ENCODE measurements at regions not wholly inside any gene's neighbourhood (a gene's known extent, or its start where the extent isn't known, plus 50 kb on each side); places are given as distances from the start of the nearest gene placed in this dataset.

DNA sequence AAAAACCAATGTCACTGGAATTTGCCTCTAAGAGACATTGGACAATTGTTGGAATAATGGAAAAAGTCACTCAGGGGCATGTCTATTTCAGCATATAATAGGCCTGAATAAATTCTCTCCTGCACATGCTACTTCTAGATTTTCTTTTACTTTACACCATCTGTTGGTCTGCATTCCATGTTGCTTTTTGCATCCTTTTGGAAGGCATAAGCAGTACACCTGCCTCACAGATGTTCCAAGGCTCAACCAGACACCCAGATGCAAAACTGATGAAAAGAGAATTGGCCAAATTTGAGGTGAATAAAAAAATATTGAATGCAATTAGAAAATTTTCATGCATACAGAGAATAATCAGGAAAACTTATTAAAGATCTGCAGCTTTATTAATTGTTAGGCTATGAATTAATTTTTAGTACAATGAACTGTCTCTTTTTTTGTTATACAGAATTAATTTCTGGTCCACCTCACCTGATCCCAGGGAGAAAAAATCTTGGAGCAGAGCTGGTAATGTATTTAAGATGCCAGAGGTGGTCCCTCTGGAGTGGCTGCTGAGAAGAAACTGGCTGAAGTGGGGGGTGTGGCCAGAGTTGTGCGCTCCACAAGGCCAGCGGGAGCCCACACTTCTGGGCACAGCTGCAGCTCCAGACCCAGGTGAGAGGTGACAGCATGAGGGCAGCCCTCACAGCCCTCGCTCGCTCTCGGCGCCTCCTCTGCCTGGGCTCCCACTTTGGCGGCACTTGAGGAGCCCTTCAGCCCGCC lies 778.6 kb downstream of the CDH11 start:
- TF ChIP-seq, protein P1, sequence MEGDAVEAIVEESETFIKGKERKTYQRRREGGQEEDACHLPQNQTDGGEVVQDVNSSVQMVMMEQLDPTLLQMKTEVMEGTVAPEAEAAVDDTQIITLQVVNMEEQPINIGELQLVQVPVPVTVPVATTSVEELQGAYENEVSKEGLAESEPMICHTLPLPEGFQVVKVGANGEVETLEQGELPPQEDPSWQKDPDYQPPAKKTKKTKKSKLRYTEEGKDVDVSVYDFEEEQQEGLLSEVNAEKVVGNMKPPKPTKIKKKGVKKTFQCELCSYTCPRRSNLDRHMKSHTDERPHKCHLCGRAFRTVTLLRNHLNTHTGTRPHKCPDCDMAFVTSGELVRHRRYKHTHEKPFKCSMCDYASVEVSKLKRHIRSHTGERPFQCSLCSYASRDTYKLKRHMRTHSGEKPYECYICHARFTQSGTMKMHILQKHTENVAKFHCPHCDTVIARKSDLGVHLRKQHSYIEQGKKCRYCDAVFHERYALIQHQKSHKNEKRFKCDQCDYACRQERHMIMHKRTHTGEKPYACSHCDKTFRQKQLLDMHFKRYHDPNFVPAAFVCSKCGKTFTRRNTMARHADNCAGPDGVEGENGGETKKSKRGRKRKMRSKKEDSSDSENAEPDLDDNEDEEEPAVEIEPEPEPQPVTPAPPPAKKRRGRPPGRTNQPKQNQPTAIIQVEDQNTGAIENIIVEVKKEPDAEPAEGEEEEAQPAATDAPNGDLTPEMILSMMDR (IDR thresholded peaks at IDR 0.05; ENCODE audit: low read depth, low read length) = no peak
- no peak for TF ChIP-seq POLR2A (IDR thresholded peaks at IDR 0.05; ENCODE audit: extremely low read depth, insufficient read length)
